GM18873 (cell line): ENCODE measurements at regions not wholly inside any gene's neighbourhood (a gene's known extent, or its start where the extent isn't known, plus 50 kb on each side); places are given as distances from the start of the nearest gene placed in this dataset.
A peak's percentile ranks its signal among the peaks of the same experiment; 100 is the strongest.

Source experiments
- ATAC-seq: cut with Tn5 transposase; IDR thresholded peaks from one replicate; pipeline ENCODE4 v1.9.1; 2021; ENCODE audit warnings: mild to moderate bottlenecking, moderate library complexity, moderate number of reproducible peaks; ENCODE audit not compliant: unreplicated experiment, low FRiP score

DNA sequence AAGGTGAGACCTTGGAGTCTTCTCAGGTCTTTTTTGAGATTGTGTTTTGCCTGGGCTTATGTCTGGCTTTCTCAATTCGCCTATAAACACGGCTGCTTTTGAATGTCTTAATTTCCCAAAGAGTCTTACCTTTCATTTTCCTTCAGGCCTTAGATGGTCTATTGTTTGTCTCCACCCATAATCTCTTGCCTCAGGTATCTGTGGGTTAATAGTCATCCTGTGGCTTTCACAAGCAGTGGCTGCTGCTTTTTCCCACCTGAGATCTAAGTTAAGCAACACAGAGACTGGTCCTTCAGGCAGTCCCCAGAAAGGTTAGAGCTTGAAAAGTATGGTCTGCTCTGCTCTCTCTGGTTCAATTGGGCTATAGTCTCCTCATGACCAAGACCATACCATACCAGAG lies 275.3 kb downstream of the INSIG2 start:
- no peak for ATAC-seq

DNA sequence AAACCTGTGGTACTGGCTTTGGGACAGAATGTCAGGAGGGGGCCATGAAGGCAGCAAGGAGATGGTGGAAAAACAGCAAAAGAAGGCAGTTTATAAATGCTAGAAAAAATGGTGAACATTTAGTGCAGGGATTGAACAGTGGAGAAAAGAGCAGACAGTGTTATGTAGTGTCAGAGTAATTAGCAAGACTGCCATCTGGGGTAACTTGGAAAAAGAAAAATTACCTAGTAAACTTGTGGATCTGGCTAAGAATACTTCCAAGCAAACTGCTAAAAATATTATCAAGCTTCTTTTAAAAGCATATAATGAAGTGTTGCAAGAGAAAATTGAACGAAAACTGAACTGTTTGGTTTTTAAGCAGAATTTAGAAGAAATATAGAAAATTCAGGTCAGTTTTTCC lies 267.8 kb downstream of the INSIG2 start:
- ATAC-seq = no peak

DNA sequence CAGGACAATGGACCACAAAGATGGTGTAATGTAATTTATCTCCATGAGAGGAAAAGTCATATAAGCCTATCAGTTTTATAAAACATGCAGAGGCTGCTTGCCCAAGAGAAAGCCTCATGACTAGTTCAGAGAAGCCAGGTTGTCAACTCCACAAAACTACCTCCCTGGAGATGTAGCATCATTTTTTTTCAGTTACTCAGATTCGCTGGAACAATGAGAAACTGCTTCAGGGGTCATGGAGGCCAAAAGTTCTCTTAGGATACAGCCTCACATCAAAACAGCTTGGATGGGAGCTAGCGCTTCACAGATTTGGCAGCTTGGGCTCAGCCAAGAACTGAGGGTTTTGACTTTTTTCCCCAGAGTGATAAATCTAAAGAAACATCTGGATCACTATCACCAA lies 263.5 kb downstream of the INSIG2 start:
- no peak for ATAC-seq

DNA sequence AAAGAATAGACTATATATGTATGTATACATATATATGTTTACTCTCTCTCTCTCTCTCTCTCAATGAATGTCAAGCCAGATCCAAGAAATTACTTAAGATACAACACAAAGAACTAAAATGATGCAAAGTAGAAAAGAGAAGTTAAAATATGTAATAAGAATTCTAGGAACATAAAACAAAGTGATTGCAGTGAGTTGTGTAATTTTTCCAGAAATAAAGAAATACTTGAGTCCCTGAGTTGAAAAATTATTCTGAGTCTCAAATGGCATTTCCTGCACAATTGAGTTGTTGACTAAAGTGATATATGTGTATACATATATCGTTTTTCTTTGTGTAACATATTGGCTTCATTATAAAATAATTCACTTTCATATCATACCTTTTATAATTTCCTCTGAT lies 262.4 kb downstream of the INSIG2 start:
- no peak for ATAC-seq

DNA sequence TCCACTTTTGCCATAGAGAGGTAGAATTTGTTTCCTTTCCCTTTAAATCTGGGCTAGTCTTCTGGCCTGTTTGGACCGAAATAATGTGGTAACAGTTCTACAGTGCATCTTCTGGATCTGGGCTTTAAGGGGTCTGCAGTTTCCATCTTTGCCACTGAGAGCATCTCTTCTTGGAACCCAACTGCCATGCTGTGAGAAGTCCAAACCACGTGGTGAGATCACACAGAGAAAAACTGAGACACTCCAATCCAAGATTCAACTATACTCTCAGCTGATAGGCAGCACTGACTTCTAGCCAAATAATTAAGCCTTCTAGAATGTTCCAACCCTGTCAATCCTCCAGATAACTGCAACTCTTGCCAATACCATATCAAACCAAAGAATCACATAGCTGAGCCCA lies 261.1 kb downstream of the INSIG2 start:
- ATAC-seq = no peak

DNA sequence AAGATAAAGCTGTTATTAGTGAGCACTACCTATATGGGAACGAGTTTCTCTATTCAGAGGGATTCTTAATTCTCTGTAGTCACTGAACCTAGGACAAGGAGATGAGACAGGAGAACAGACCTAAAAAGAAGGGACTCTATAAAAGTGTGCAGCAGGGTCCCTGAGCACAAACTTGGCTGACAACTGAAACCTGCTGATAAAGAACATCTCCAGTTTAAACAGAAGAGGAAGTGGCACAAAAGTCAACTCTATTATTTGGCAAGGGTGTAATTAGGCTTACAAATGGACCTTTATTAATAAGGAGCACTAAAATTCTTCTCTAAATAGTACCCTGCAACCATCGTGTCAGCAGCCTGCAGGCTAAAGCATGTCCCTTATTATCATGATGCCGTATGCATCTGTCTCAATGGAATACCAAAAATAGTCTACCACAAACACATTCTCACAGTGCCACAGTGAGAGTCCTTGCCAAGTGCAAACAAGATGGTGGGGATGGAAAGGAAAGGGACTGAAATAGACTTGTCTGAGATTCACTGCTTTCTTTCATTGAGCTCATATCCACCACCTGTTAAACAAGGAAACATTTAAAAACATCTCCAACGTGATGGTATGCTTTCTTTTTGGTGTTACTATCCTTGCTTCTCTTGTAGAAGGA lies 260.2 kb downstream of the INSIG2 start:
- ATAC-seq = no peak

DNA sequence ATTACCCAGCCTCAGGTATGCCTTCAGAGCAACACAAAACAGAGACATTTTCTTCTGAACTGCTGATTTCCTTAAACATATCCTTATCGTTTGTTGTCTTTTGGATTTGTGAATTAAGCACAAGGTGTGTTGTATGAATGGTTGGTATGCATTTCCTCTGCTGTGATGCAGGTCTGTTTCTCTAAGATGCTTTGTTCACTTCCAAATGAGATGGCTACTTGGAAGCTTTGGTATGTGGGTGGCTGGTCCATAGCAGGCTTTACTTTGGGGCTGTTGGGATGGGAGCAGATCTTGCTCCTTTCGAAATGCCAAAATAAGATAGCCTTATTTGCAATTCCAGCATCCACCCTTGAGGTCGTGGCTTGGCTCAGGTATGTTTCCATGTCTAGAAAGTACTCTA lies 257.2 kb downstream of the INSIG2 start:
- no peak for ATAC-seq

DNA sequence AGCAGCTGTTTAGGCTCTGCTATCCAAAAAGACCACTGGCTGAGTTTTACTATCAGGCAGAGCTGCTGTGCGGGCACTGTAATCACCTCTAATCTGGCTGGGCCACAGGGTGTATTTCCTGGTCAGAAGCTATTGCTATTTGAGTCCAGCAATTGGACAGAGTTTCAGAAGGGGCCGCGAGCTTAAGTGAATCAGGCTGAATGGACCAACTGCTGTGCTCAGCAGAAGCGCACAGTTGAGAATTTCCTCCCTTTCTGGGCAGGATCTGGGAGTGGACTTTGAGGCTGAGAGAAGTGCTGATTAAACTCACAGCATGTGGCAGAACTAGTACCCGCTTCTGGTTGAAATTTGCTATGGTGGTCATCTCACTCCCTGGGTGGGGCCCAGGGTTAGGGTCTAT lies 251.8 kb downstream of the INSIG2 start:
- ATAC-seq = no peak

DNA sequence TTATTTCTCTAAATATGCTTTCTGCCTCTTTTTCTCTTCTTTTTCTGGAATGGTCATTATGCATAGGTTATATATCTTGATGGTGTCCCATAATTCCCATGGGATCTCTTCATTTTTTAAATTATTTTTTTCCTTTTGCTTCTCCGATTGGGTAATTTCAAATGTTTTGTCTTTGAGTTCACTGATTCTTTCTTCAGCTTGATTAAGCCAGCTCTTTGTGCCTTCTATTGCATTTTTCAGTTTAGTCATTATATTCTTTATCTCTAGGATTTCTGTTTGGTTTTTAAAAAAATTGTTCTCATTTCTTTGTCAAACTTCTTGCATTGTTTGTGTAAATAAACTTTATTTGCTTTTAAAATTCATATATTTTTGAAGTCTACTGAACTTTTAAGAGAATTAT lies 251.1 kb downstream of the INSIG2 start:
- ATAC-seq = no peak

DNA sequence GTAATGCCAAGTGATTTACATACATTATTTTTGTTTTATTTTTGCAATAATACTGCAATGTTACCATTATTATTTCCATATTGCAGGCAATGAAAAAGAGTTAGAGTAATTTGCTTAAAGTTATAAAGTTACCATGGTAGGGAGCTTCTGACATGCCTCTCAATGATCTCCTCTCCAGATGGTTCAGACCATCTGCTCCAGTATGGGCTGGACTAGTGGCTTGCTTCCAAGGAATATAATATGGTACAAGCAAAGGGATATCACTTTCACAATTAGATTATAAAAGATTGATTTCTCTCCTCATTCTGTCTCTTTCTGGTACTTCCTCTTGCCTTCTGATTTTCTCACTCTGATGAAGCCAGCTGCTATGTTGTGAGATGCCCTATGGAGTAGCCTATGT lies 245.4 kb downstream of the INSIG2 start:
- no peak for ATAC-seq

DNA sequence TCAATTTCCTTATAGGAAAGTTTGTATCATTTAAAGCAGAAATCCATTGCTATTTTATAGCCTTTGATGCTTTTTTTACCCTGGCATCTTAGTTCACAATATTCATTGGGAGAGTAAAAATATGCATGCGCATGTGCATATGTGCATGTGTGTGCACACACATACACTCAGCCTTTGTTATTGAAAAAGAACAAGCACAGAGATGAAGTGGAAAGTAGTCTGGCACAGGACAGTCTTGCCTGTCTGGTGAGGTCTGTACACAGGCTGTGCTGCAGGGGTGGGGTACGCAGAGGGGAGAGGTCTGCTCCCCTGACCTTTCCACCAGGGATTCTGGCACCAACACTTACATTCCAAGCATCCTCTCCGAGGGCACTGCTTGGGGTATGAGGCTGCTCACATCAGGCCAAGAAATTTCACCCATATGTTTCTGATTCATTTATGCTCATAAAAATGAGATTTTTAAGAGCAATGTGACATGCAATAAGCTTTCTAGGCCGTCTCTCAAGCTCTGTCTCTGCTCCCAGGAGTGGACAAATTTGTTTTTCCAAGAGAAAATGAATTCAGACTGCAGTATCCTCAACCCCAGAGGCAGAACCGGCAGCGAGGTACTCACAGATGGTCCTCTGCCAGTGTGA lies 237.2 kb downstream of the INSIG2 start:
- no peak for ATAC-seq

DNA sequence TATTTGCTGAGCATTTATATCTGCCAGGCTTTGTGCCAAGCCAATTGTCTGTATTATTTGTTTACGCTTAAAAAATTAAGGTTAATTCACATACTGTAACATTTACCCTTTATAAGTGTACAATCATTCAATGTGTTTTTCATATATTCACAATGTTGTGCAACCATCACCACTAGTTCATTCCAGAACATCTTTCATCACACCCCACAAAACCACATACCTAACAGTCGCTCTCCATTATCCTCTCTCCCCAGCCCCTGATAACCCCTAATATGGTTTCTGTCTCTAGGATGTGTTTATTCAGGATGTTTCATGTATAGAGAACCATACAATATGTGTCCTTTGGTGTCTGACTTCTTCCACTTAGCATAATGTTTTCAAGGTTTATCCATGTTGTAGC lies 234.1 kb downstream of the INSIG2 start:
- no peak for ATAC-seq

DNA sequence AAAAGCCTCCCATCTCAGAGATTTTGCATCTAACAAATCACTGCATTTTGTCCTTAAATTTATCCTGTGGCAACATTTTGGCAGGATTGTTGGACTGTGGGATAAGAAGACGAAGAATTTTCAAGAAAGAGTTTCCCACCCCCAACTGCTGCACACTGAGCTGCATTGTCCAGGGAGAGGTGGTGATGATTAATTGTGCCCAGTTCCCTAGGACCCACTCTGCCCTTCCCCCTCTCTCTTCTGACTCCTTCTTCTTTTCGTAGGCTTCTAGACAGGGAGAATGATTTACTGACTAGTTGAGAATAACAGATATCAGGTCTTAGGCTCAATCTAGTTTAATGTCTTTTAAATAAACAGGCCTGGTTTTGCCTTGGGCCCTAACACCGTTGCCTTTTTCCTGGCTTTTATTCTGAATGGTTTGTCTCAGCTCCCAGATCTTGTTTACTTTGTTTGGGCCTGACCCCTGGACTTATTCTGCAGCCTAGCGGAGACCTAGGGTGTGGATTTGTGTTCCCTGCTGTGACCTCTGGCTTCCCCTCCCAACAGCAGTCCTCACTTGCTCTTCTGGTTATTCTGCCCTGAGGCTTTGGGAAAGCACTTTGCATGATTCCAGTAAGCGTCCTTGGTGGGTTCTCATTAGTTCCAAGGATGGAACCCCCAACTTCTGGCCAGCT lies 233.3 kb downstream of the INSIG2 start:
- ATAC-seq = no peak

DNA sequence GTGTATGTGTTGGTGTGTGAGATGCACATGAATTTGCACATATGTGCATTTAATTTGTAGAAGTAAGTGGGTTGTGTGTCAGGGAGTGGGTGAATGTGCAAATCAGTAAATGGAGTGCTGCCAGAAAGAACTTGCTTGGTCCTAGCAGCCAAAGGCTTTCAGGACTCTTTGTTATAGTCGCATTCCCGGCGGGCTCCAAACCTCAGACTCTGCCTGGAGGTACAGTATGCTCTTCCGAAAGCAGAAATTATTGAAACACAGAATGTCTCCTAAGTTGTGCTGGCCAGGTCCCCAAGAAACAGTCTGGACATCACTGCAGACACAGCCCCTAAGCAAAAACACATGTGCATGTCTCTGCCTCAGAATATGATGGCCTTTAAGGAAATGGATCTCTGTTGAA lies 232.4 kb downstream of the INSIG2 start:
- no peak for ATAC-seq

DNA sequence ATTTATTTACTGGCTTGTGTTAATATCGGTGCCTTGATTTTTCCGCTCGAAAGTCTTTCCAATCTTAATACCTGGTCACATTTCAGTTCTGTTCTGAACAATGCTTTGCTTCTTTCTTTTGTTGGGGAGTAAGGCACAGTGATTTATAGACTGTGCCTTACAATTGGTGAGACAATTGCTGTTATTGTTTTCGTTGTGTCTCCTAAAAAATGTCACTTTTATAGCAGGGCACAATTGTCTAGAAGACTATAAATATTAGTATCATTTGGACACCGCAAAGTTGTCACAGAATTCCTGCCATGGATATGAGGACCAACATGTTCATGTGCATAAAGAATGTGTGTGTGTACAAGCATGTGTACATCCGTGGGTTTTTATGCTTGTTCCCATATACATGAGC lies 231.9 kb downstream of the INSIG2 start:
- no peak for ATAC-seq

DNA sequence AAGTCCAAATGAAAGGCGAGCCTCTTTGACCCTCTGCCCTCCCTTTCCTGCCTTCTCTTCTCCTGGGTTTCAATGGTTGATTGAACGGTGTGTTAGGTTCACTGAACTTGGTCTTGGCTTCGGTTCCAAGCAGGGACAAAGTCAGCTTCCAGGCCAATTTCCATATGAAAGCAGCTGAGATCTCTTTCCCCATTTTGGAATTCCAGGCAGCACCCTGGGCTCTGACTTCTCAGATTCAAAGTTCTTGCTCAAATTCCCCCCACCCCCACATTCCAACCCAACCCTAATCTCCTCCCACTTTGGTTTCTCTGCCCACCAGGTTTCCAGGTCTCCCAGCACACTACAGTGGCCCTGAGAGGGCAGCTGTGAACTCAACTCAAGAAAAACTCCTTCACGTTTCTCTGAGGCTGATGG lies 231.0 kb downstream of the INSIG2 start:
- ATAC-seq = no peak

DNA sequence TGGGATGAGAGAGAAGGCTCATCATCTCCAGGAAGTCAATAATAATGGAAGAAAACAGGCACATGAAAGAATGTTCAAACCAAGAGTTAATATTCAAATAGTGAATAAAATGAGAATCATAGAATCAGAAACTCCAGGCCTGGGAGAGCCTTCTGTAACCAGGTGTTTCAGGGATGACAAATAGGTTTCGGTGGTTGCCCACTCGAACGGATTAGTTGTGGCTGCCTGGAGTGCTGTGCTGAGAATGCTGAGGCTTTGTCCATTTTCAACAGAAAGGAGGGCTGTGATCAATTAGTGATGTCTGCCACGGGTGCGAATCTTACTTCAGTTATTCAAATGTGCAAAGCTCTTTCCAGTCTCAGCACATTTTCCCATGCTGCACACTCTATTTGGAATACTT lies 227.3 kb downstream of the INSIG2 start:
- no peak for ATAC-seq

DNA sequence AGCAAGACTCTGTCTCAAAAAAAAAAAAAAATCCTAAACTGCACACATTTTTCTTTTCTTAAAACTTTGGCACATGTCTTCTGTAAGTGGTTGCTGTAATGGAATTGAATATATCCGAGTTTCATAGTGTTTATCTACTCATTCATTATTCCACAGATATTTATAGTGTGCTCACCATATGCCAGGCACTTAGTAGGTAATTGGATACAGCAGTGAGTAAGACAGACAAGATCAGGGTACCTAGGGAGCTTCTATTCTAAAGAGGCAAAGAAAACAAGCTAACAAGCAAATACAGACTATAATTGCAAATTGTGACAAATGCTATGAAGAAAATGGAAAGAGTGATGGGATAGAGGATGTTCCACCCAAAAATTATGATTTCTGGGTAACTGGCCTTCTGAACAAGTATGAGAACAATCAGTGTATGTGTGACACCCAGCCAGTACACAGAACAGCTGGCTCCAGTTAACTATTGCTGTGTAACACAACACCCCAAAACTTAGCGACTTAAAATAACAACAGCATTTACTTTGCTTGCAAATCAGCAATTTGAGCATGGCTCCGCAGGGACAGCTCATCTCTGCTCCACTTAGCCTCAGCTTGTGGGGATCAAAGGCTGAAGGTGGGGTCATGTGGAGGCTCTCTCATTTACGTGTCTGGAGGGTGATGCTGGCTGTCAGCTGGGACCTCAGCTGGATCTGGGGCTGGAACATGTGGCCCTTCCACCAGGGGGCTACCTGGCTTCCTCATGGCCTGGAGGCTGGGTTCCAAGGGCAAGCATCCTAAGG lies 224.9 kb downstream of the INSIG2 start:
- no peak for ATAC-seq

DNA sequence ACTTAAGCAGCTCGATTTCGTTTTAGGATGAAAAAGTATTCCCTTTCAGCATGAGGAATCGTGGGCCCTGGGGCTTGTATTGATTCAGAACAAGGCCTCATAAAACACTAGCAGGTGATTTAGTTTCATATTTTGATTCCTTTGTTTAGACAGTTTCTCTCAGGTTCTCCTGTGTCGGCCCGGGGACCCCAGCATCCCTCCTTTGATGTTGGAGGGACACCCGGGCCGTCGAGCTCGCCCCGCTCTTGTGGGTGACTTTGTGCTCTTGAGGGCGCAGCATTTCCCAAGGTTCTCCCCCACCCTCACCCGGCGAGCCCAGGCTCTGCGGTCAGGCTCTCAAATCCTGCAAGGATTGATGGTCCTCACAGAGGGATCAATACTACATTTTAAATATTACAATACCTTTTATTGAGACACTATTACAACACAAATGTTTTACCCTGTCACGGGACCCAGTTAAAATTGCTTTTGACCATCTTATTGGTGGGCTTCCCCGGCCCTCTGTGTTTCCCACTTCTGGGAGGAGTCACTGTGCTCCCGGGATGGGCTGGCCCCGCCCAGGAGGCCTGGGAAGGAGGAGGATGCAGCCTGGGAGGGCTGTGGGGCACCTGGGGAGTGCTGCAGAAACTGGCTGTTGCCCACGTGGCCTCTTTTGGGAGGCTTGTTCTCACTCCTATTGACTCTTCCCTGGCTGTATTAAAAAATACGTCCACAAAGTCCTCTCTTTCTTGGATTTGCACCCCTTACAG lies 222.6 kb downstream of the INSIG2 start:
- no peak for ATAC-seq

DNA sequence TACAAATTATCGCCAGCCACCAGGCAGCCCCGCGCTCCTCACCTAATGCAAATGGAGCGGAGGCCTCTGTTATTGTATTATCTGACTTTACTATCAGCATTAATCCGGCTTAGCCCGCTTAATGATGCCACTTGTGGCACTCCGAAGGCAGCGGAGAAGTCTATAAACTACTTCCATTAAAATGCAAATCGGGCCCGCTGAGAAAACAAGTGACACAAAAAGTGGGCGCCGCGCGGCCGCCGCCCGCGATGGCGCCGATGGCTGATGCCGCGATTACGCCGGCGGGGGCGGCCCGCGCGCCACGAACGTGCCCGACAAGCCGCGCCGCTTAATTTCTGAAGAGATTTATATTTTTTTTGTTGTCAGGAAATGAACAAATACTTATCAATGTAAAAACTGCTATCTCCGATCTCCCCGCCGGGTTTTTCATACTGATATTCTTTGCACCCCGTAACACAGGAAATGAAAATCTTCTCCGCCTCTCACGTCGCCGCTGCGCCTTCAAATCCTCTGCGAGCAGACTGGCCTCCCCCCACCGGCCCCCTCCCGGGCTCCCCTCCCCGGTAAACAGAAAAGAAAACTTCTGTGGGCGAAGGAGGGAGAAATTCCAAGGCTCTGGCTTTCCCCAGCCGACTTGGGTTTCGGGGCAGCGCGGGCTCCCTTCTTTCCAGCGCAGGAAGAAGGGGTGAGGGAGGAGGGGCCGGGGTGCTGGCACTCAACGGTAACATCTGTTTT lies 221.8 kb downstream of the INSIG2 start:
- ATAC-seq = peak; percentile 50
